WTC11 (cell line): ENCODE measurements at regions not wholly inside any gene's neighbourhood (a gene's known extent, or its start where the extent isn't known, plus 50 kb on each side); places are given as distances from the start of the nearest gene placed in this dataset.

Experiments
- ATAC-seq: fragments of 200-7000 bp; cut with Tn5 transposase; 2 replicates; pipeline ENCODE4 v1.10.0; 2021; ENCODE audit warnings: mild to moderate bottlenecking, moderate library complexity
- CTCF ChIA-PET: fragments of 300-600 bp; sonication (Branson Sonifier 250); formaldehyde crosslinking; loops from one replicate; lab custom pipeline; 2021; ENCODE audit warnings: antibody characterized with exemption; lab: Charles Lee
- POLR2A ChIA-PET: fragments of 350-600 bp; sonication (Branson Sonifier 250); formaldehyde crosslinking; loops from one replicate; lab custom pipeline; 2021; ENCODE audit warnings: antibody characterized with exemption; lab: Charles Lee
- DNase-seq: peaks from one replicate; pipeline ENCODE4 v3.0.0; 2021; ENCODE audit warnings: low spot score
- H3K27ac Mint-ChIP-seq: 2 replicates; pipeline ENCODE4 v1.8.0; 2021; ENCODE audit warnings: mixed read lengths
- H3K27me3 Mint-ChIP-seq: 2 replicates; pipeline ENCODE4 v1.8.0; 2021; ENCODE audit warnings: low read depth, mild to moderate bottlenecking, moderate library complexity, mixed read lengths
- H3K36me3 Mint-ChIP-seq: 2 replicates; pipeline ENCODE4 v1.8.0; 2021; ENCODE audit warnings: mixed read lengths
- H3K4me1 Mint-ChIP-seq: 2 replicates; pipeline ENCODE4 v1.8.0; 2022; ENCODE audit warnings: mixed read lengths
- H3K4me3 Mint-ChIP-seq: 2 replicates; pipeline ENCODE4 v1.8.0; 2021; ENCODE audit warnings: mild to moderate bottlenecking, moderate library complexity, mixed read lengths
- H3K9me3 Mint-ChIP-seq: 2 replicates; pipeline ENCODE4 v1.8.0; 2021; ENCODE audit warnings: mixed read lengths
- ATF2 ChIP-seq: sonication (generic); formaldehyde crosslinking; IDR thresholded peaks from 2 replicates; pipeline ENCODE4 v1.8.1; 2022; ENCODE audit warnings: low read depth, missing genetic modification reagents, borderline replicate concordance
- ATF6 ChIP-seq: sonication (generic); formaldehyde crosslinking; IDR thresholded peaks from 2 replicates; pipeline ENCODE4 v1.8.1; 2023; ENCODE audit warnings: mild to moderate bottlenecking, missing genetic modification reagents
- CREB1 ChIP-seq: sonication (generic); formaldehyde crosslinking; IDR thresholded peaks from 2 replicates; pipeline ENCODE4 v1.8.0; 2023; ENCODE audit warnings: mild to moderate bottlenecking, missing genetic modification reagents
- CREM ChIP-seq: sonication (generic); formaldehyde crosslinking; IDR thresholded peaks from 2 replicates; pipeline ENCODE4 v1.8.1; 2022; ENCODE audit warnings: mild to moderate bottlenecking, missing genetic modification reagents, moderate library complexity
- ELF4 ChIP-seq: sonication (generic); formaldehyde crosslinking; IDR thresholded peaks from 2 replicates; pipeline ENCODE4 v1.8.1; 2022; ENCODE audit warnings: low read depth, mild to moderate bottlenecking, moderate library complexity, missing genetic modification reagents
- FOXJ3 ChIP-seq: sonication (generic); formaldehyde crosslinking; IDR thresholded peaks from 2 replicates; pipeline ENCODE4 v1.9.0; 2021; ENCODE audit warnings: missing genetic modification reagents, mild to moderate bottlenecking, borderline replicate concordance
- FOXK1 ChIP-seq: sonication (generic); formaldehyde crosslinking; IDR thresholded peaks from 2 replicates; pipeline ENCODE4 v1.8.0; 2022; ENCODE audit warnings: mild to moderate bottlenecking, moderate library complexity, missing genetic modification reagents
- GTF2I ChIP-seq: fragments of 250-450 bp; sonication (Bioruptor Pico); conservative IDR thresholded peaks from 2 replicates; pipeline ENCODE4 v1.4.0; 2021; ENCODE audit warnings: mild to moderate bottlenecking
- JAZF1 ChIP-seq: fragments of 250-450 bp; sonication (Bioruptor Pico); IDR thresholded peaks from 2 replicates; pipeline ENCODE4 v1.9.0; 2021; ENCODE audit warnings: moderate library complexity, mild to moderate bottlenecking, inconsistent platforms
- NFATC4 ChIP-seq: fragments of 250-450 bp; sonication (Bioruptor Pico); IDR thresholded peaks from 2 replicates; pipeline ENCODE4 v1.9.0; 2021; ENCODE audit warnings: mild to moderate bottlenecking
- NR1H2 ChIP-seq: sonication (generic); formaldehyde crosslinking; IDR thresholded peaks from 2 replicates; pipeline ENCODE4 v1.9.0; 2021; ENCODE audit warnings: mild to moderate bottlenecking, moderate library complexity, missing genetic modification reagents
- RELA ChIP-seq: sonication (generic); formaldehyde crosslinking; IDR thresholded peaks from 2 replicates; pipeline ENCODE4 v1.8.1; 2022; ENCODE audit warnings: missing genetic modification reagents, mild to moderate bottlenecking, borderline replicate concordance
- SP1 ChIP-seq: sonication (generic); formaldehyde crosslinking; conservative IDR thresholded peaks from 2 replicates; pipeline ENCODE4 v1.8.1; 2022; ENCODE audit warnings: missing genetic modification reagents
- STAT6 ChIP-seq: sonication (generic); formaldehyde crosslinking; conservative IDR thresholded peaks from 2 replicates; pipeline ENCODE4 v1.8.1; 2023; ENCODE audit warnings: mild to moderate bottlenecking, low read depth, missing genetic modification reagents, moderate library complexity
- TCF7 ChIP-seq: sonication (generic); formaldehyde crosslinking; IDR thresholded peaks from 2 replicates; pipeline ENCODE4 v1.8.0; 2022; ENCODE audit warnings: mild to moderate bottlenecking, low read depth, missing genetic modification reagents, moderate library complexity
- TEAD1 ChIP-seq: sonication (generic); formaldehyde crosslinking; IDR thresholded peaks from 2 replicates; pipeline ENCODE4 v1.8.0; 2022; ENCODE audit warnings: mild to moderate bottlenecking, missing genetic modification reagents
- ZBTB43 ChIP-seq: sonication (generic); formaldehyde crosslinking; IDR thresholded peaks from 2 replicates; pipeline ENCODE4 v1.8.1; 2023; ENCODE audit warnings: mild to moderate bottlenecking, missing genetic modification reagents
- ZNF138 ChIP-seq: sonication (generic); formaldehyde crosslinking; conservative IDR thresholded peaks from 2 replicates; pipeline ENCODE4 v1.8.1; 2022; ENCODE audit warnings: mild to moderate bottlenecking, moderate library complexity, missing genetic modification reagents
- ZNF232 ChIP-seq: sonication (generic); formaldehyde crosslinking; IDR thresholded peaks from 2 replicates; pipeline ENCODE4 v1.8.0; 2022; ENCODE audit warnings: mild to moderate bottlenecking, missing genetic modification reagents
- ZNF263 ChIP-seq: sonication (generic); formaldehyde crosslinking; IDR thresholded peaks from 2 replicates; pipeline ENCODE4 v1.8.1; 2022; ENCODE audit warnings: low read depth, mild to moderate bottlenecking, moderate library complexity, missing genetic modification reagents
- ZNF671 ChIP-seq: fragments of 250-450 bp; sonication (Bioruptor Pico); IDR thresholded peaks from 2 replicates; pipeline ENCODE4 v1.8.0; 2021; ENCODE audit warnings: mild to moderate bottlenecking
- TF ChIP-seq, protein P1 (sequence below): fragments of 250-450 bp; sonication (Bioruptor Pico); IDR thresholded peaks from 2 replicates; pipeline ENCODE4 v1.9.0; 2021; ENCODE audit warnings: moderate library complexity, mild to moderate bottlenecking, inconsistent platforms, borderline replicate concordance
- TF ChIP-seq, protein P2 (sequence below): fragments of 250-450 bp; sonication (Bioruptor Pico); IDR thresholded peaks from 2 replicates; pipeline ENCODE4 v1.8.0; 2021; ENCODE audit warnings: mild to moderate bottlenecking

DNA sequence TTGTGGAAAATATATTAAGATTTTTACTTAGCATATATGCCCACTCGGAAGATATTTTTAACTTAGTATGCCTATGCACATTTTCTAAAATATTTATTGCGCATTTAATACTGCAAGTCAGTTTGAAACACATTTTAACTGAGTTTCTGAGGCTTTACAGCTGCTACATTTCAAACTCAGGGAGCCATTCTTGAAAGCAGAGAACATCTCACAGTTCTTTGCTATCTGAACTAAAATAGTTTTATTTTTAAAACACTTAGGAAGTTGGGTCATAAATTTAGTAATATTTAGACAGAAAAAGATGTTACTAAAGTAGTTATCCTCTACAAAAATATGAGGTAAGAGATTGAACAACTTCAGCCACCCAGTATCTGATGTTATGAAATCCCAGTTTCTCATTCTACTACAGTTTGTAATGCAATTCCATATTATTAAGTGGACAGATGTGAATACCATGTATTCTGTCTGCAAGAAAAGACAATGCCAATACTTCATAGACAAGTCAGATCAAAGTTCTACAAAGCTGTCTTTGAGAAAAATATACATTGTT is 409.9 kb upstream of the EDIL3 start (continued):
- TF ChIP-seq ATF6 (CRISPR knock-in tag) (no peak), GTF2I (CRISPR knock-in tag) (no peak), TEAD1 (CRISPR knock-in tag) (no peak), RELA (CRISPR knock-in tag) (no peak), NFATC4 (no peak), ELF4 (CRISPR knock-in tag) (no peak), ZBTB43 (no peak), JAZF1 (no peak), SP1 (CRISPR knock-in tag) (no peak)

- Mint-ChIP-seq H3K4me1 (no peaks in the 10 kb centered on the region), H3K27me3 (no peaks in the 10 kb centered on the region), H3K36me3 (peaks cover 9% of the 10 kb centered on the region), H3K27ac (no peak overlapping the region), H3K9me3 (peaks cover 12% of the 10 kb centered on the region), H3K4me3 (no peak overlapping the region)
- CTCF ChIA-PET = no interaction called here
- ATAC-seq (no peak), DNase-seq (no peak)
- TF ChIP-seq FOXK1 (CRISPR knock-in tag) = no peak
- TF ChIP-seq ZNF263 (CRISPR knock-in tag) = no peak
- TF ChIP-seq JAZF1 = no peak
- TF ChIP-seq CREB1 (CRISPR knock-in tag) = no peak
- no peak for TF ChIP-seq TCF7 (CRISPR knock-in tag)
- POLR2A ChIA-PET = no interaction called here
Observed at GRCh38 chr5:84791730-84792129, 407.1 kb upstream of the EDIL3 start.

GRCh38 chr5:84791138-84791537 is 406.5 kb upstream of the EDIL3 start:
- CTCF ChIA-PET = no interaction called here
- Mint-ChIP-seq H3K27me3 (no peaks in the 10 kb centered on the region), H3K4me3 (no peak overlapping the region), H3K27ac (no peak overlapping the region), H3K9me3 (peaks cover 12% of the 10 kb centered on the region), H3K4me1 (no peaks in the 10 kb centered on the region), H3K36me3 (peaks cover 9% of the 10 kb centered on the region)
- POLR2A ChIA-PET = no interaction called here
- TF ChIP-seq CREM (CRISPR knock-in tag) = no peak
- TF ChIP-seq, protein P1, sequence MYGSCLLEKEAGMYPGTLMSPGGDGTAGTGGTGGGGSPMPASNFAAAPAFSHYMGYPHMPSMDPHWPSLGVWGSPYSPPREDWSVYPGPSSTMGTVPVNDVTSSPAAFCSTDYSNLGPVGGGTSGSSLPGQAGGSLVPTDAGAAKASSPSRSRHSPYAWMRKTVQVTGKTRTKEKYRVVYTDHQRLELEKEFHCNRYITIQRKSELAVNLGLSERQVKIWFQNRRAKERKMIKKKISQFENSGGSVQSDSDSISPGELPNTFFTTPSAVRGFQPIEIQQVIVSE (CRISPR knock-in tag) = no peak
- no peak for TF ChIP-seq NR1H2 (CRISPR knock-in tag)
- no peak for DNase-seq
- no peak for ATAC-seq

GRCh38 chr5:84790406-84790805 is 405.7 kb upstream of the EDIL3 start:
- ChIA-PET POLR2A (no interaction called here), CTCF (no interaction called here)
- ATAC-seq (no peak), DNase-seq (no peak)
- Mint-ChIP-seq H3K4me3 (no peak overlapping the region), H3K4me1 (no peaks in the 10 kb centered on the region), H3K36me3 (peaks cover 9% of the 10 kb centered on the region), H3K27ac (no peak overlapping the region), H3K9me3 (peaks cover 12% of the 10 kb centered on the region), H3K27me3 (no peaks in the 10 kb centered on the region)
- TF ChIP-seq CREB1 (CRISPR knock-in tag) (no peak), GTF2I (CRISPR knock-in tag) (no peak), STAT6 (CRISPR knock-in tag) (no peak), FOXJ3 (CRISPR knock-in tag) (no peak), ZNF263 (CRISPR knock-in tag) (no peak), CREM (CRISPR knock-in tag) (no peak), ZNF232 (CRISPR knock-in tag) (no peak), TEAD1 (CRISPR knock-in tag) (no peak), ATF2 (CRISPR knock-in tag) (no peak), ZNF671 (CRISPR knock-in tag) (no peak), ZNF138 (CRISPR knock-in tag) (no peak)
- TF ChIP-seq, protein P2, sequence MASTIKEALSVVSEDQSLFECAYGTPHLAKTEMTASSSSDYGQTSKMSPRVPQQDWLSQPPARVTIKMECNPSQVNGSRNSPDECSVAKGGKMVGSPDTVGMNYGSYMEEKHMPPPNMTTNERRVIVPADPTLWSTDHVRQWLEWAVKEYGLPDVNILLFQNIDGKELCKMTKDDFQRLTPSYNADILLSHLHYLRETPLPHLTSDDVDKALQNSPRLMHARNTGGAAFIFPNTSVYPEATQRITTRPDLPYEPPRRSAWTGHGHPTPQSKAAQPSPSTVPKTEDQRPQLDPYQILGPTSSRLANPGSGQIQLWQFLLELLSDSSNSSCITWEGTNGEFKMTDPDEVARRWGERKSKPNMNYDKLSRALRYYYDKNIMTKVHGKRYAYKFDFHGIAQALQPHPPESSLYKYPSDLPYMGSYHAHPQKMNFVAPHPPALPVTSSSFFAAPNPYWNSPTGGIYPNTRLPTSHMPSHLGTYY = no peak
